Prostate gland (tissue), 2 donors: ENCODE measurements at regions not wholly inside any gene's neighbourhood (a gene's known extent, or its start where the extent isn't known, plus 50 kb on each side); places are given as distances from the start of the nearest gene placed in this dataset.
"Not testable (repeated sequence)": the region's sequence is repeated elsewhere in the genome, so short reads cannot be mapped to it uniquely, and the experiment has no call there.

Experiments used
- DNase-seq: peaks from one replicate; pipeline ENCODE4 v3.0.0-alpha.2; 2019; ENCODE audit warnings: low spot score
- H3K27ac ChIP-seq, 2 donors: fragments of 200-600 bp; sonication (generic); 2 replicates each; pipeline ENCODE4 v1.5.1; 2017 to 2019
- H3K27me3 ChIP-seq: fragments of 200-600 bp; sonication (generic); replicated peaks from 2 replicates; pipeline ENCODE4 v1.5.1; 2019; ENCODE audit not compliant: insufficient read depth
- H3K36me3 ChIP-seq, 2 donors: fragments of 200-600 bp; sonication (generic); 1 replicate in 1 of 2; 2 replicates in 1 of 2; pipeline versions ENCODE4 v1.5.1 to v1.8.1; 2017 to 2019
- H3K4me1 ChIP-seq: fragments of 200-600 bp; sonication (generic); replicated peaks from 2 replicates; pipeline ENCODE4 v1.5.1; 2019
- H3K4me3 ChIP-seq, 2 donors: fragments of 200-600 bp; sonication (generic); 2 replicates each; pipeline ENCODE4 v1.5.1; 2017 to 2019
- H3K9me3 ChIP-seq: fragments of 200-600 bp; sonication (generic); 2 replicates; pipeline ENCODE4 v1.5.1; 2017
- POLR2A ChIP-seq: fragments of 450-650 bp; IDR thresholded peaks from one replicate; pipeline ENCODE4 v1.6.1; 2016; ENCODE audit warnings: antibody characterized with exemption, mild to moderate bottlenecking
- POLR2AphosphoS5 ChIP-seq: sonication (generic); formaldehyde crosslinking; IDR thresholded peaks from one replicate; pipeline ENCODE4 v1.6.1; 2017; ENCODE audit warnings: antibody characterized with exemption
- WGBS: methylation state at CpG from one replicate; pipeline ENCODE4 v1.1.5; 2018; 5-methylcytosine and 5-hydroxymethylcytosine counted together
- intact Hi-C: fragments of 100-400 bp; cut with DNase I; formaldehyde crosslinking; loops from one replicate; pipeline ENCODE4 v1.14.2; 2022
- TF ChIP-seq, protein P1 (sequence below), 4 experiments: fragments of 200-600 bp in 2 of 4; fragments of 450-650 bp in 2 of 4; sonication (generic) in 2 of 4; IDR thresholded peaks; 1 replicate in 3 of 4; 2 replicates in 1 of 4; pipeline ENCODE4 v1.5.1; 2016 to 2019; ENCODE audit warnings: antibody characterized with exemption in 4 of 4, mild to moderate bottlenecking in 2 of 4, moderate library complexity in 2 of 4

DNA sequence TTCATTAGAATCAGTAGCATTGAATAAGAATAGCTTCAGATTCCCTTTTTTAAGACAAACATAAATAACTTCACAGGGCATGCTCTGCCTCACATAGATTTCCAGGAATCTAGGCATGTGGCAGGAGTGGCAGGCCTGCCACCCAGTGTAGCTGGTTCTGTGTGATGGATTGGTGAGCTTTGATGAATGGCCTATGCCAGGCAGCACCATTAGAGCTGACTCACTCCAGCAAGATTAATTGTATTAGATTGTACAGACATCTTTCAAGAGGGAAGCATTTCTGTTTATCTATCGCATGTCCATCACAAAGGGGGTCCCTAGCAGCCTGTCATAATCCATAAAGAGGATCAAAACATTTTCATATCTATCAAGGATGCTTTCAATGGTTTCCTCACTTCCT, 71.9 kb downstream of the NAA11 start:
- intact Hi-C loops = no loop called here
- TF ChIP-seq POLR2A = no peak
- TF ChIP-seq, protein P1, sequence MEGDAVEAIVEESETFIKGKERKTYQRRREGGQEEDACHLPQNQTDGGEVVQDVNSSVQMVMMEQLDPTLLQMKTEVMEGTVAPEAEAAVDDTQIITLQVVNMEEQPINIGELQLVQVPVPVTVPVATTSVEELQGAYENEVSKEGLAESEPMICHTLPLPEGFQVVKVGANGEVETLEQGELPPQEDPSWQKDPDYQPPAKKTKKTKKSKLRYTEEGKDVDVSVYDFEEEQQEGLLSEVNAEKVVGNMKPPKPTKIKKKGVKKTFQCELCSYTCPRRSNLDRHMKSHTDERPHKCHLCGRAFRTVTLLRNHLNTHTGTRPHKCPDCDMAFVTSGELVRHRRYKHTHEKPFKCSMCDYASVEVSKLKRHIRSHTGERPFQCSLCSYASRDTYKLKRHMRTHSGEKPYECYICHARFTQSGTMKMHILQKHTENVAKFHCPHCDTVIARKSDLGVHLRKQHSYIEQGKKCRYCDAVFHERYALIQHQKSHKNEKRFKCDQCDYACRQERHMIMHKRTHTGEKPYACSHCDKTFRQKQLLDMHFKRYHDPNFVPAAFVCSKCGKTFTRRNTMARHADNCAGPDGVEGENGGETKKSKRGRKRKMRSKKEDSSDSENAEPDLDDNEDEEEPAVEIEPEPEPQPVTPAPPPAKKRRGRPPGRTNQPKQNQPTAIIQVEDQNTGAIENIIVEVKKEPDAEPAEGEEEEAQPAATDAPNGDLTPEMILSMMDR (IDR thresholded peaks at IDR 0.05) = no peak
- no peak for TF ChIP-seq POLR2AphosphoS5
- no peaks in the 10 kb centered on the region for H3K36me3 ChIP-seq
- no peak overlapping the region for H3K4me3 ChIP-seq
- no peak overlapping the region for H3K27ac ChIP-seq
- H3K27me3 ChIP-seq = no peaks in the 10 kb centered on the region
- H3K9me3 ChIP-seq = no peaks in the 10 kb centered on the region
- DNase-seq = no peak
- no peaks in the 10 kb centered on the region for H3K4me1 ChIP-seq
- 97% methylated on average over 1 of the region's 1 CpG for WGBS

DNA sequence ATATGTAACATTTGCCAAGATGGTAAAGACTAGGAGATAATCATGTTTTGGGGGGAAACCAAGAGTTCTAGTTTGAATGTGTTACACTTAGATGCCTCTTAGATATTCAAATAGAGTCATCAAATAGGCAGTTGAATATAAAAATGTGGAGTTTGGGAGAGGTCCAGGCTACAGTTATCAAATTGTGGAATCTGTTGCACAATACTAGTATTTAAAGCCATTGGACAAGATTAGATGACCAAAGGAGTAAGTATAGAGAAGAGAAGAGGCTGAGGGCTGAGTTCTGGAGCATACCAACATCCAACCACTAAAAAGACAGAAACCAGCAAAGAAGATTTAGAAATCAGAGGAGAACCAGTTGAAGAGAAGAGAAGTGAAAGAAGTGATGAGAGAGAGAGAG, 72.7 kb downstream of the NAA11 start:
- Histone ChIP-seq H3K4me1 (no peaks in the 10 kb centered on the region), H3K27me3 (no peaks in the 10 kb centered on the region), H3K36me3 (no peaks in the 10 kb centered on the region), H3K4me3 (no peak overlapping the region), H3K9me3 (no peaks in the 10 kb centered on the region), H3K27ac (no peak overlapping the region)
- intact Hi-C loops = no loop called here
- DNase-seq = no peak
- TF ChIP-seq POLR2AphosphoS5 (no peak), POLR2A (no peak)
- TF ChIP-seq, protein P1 (IDR thresholded peaks at IDR 0.05) = no peak

DNA sequence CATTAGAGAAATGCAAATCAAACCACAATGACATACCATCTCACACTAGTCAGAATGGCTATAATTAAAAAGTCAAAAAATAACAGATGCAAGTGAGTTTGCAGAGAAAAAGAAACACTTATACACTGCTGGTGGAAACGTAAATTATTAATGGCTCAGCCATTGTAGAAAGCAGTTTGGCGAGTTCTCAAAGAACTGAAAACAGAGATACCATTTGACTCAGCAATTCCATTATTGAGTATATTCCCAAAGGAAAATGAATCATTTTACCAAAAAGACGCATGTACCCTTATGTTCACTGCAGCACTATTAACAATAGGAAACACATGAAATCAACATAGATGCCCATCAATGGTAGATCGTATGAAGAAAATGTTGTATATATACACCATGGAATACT, 75.0 kb downstream of the NAA11 start:
- no peak for DNase-seq
- Histone ChIP-seq H3K27ac (no peak overlapping the region), H3K4me3 (no peak overlapping the region), H3K9me3 (no peaks in the 10 kb centered on the region), H3K36me3 (no peaks in the 10 kb centered on the region), H3K27me3 (no peaks in the 10 kb centered on the region), H3K4me1 (no peaks in the 10 kb centered on the region)
- intact Hi-C loops = no loop called here
- TF ChIP-seq, protein P1 (IDR thresholded peaks at IDR 0.05) = no peak
- TF ChIP-seq POLR2A (no peak), POLR2AphosphoS5 (no peak)
- 85% methylated on average over 4 of the region's 4 CpGs for WGBS

DNA sequence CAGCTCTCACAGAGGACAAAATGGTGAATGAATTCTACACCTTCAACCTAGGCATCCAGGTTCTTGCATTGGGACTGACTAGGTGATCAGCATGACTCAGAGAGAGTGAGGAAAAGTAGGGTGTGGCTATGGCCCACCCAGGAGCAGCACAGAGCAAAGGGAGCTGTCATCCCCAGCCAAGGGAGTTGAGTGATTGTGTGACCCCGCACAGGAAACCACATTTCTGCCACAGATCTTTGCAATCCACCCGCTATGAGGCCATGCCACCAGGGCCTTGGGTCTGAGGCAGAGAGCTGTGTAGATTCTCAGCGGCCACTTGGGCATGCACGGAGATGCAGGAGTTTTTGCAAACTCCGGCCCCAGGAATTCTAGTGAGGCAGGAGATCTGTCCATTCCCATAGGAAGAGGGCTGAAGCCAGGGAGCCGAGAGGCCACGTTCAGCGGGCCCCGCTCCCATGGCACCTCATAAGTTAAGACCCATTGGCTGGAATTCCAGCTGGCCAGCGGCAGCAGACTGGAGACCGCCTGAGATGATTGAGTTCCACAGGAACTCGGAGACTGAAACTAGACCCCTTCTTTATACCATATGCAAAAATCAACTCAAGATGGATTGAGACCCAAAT, 75.9 kb downstream of the NAA11 start:
- Histone ChIP-seq H3K4me3 (no peak overlapping the region), H3K9me3 (no peaks in the 10 kb centered on the region), H3K36me3 (no peaks in the 10 kb centered on the region), H3K4me1 (no peaks in the 10 kb centered on the region), H3K27ac (no peak overlapping the region), H3K27me3 (no peaks in the 10 kb centered on the region)
- no peak for TF ChIP-seq POLR2A
- intact Hi-C loops = no loop called here
- 87% methylated on average over 9 of the region's 12 CpGs for WGBS
- no peak for DNase-seq

DNA sequence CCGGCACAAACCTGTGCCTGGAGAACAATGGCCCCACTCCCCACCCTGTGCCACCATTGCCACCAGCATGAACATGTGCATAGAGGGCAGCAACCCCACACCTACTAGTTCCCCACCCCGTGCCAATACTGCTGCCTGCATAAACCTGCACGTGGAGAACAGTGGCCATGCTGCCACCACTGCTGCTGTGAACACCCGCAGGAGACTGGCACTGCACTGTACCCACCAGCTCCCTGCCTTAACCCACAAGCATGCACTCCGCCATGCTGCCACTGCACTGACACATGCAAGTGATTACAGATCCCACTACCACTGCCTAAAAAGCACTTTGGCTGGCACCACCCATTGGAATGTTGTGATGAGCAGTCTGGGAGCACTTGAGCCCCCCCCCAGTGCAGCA, 77.3 kb downstream of the NAA11 start:
- DNase-seq = no peak
- no peak for TF ChIP-seq POLR2A
- 88% methylated on average over 5 of the region's 5 CpGs for WGBS
- intact Hi-C loops = no loop called here
- no peaks in the 10 kb centered on the region for H3K4me1 ChIP-seq
- H3K4me3 ChIP-seq = no peak overlapping the region
- no peak overlapping the region for H3K27ac ChIP-seq
- no peaks in the 10 kb centered on the region for H3K27me3 ChIP-seq
- H3K9me3 ChIP-seq = no peaks in the 10 kb centered on the region
- H3K36me3 ChIP-seq = no peaks in the 10 kb centered on the region

DNA sequence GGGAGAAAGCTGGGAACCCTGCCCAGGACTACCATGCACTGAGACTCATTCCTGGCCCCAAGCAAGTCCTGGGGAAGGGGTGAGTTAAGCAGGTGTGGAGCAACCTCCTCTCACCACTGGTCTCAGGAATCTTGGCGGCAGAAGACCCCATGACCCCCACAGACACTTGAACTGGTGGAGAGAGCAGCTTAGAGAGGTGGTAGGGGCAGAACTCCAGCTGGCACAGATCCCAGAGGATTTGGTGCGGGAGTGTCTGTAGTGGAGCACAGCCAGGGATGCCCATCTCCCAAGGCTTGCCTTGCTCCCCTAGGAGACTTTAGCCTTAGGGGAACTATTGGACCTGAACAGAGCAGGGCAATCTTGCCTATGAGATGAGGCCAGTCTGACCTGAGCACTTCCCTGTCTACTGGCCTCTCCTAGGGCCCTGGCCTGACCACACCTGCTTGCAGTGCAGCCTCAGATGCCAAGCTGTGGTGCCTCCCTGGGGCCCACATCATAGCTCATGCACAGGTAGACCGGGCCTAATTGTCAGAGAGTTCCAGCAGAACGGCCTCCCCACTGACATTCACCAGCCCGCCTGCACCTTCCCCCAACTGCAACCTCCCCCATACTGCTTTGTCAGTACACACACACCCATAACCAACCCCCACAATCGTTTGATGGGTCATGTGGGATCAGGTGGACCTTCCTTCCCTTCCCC, 78.0 kb downstream of the NAA11 start:
- WGBS = 83% methylated on average over 6 of the region's 6 CpGs

DNA sequence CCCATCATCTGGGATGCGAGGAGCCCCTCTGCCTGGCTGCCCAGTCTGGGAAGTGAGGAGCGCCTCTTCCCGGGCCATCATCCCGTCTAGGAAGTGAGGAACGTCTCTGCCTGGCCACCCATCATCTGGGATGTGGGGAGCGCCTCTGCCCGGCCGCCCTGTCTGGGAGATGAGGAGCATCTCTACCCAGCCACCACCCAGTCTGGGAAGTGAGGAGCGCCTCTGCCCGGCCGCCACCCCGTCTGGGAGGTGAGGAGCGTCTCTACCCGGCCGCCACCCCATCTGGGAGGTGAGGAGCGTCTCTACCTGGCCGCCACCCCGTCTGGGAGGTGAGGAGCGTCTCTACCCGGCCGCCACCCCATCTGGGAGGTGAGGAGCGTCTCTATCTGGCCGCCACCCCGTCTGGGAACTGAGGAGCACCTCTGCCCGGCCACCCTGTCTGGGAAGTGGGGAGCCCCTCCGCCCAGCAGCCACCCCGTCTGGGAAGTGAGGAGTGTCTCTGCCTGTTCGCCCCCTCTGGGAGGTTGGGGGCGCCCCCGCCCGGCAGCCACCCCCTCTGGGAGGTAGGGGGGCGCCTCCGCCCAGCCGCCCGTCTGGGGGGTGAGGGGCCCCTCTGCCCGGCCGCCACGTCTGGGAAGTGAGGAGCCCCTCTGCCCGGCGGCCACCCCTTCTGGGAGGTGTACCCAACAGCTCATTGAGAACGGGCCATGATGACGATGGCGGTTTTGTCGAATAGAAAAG, 80.5 kb downstream of the NAA11 start:
- intact Hi-C loops, H3K27me3 ChIP-seq, H3K27ac ChIP-seq, H3K4me1 ChIP-seq, H3K36me3 ChIP-seq, H3K4me3 ChIP-seq, DNase-seq, H3K9me3 ChIP-seq: not testable (repeated sequence)
- 88% methylated on average over 44 of the region's 44 CpGs for WGBS

More for the DNA sequence above, 78.0 kb downstream of the NAA11 start:
- TF ChIP-seq, protein P1 (IDR thresholded peaks at IDR 0.05) = no peak
- TF ChIP-seq POLR2AphosphoS5 = no peak
- TF ChIP-seq POLR2A = no peak
- intact Hi-C loops = no loop called here
- DNase-seq = no peak
- Histone ChIP-seq H3K4me1 (no peaks in the 10 kb centered on the region), H3K4me3 (no peak overlapping the region), H3K9me3 (no peaks in the 10 kb centered on the region), H3K36me3 (no peaks in the 10 kb centered on the region), H3K27ac (no peak overlapping the region), H3K27me3 (no peaks in the 10 kb centered on the region)
